ENCODE measurements at regions not wholly inside any gene's neighbourhood (a gene's known extent, or its start where the extent isn't known, plus 50 kb on each side); places are given as distances from the start of the nearest gene placed in this dataset.
"Not testable (repeated sequence)": the region's sequence is repeated elsewhere in the genome, so short reads cannot be mapped to it uniquely, and the experiment has no call there.

DNA sequence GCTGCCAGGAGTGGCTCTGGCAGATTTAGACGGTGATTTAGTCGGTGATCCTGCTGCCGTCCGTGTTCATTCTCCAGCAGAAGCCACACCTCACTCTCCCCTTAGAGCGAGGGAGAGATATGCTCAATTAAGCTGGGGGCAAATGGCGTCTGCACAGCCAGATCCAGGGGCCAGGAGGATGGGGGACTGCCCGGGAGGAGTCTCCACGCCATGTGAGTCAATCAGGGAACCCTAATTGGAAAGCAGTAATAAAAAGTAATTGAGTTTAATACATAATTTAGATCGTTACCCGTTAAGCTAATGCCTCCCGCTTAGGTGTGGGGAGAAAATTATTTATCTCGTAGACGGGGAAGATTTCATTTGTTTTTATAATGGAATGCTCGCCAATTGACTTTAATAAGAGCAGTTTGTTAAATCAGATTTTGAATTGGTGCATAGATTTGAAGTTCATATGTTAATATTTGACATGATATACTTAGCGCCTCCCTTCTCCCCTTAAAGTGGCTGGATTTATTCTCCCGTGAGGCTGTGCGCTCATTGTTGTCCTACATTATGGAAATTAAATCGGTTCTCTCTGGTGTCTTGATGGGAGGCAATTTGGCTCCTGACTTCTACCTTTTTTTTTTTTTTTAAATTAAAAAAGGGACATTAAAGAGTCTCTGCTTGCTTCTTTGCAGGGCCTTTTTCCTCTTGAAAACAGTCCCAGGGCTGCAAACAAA, 104.9 kb upstream of the C14orf180 start:
- no peak overlapping the region for H3K27ac ChIP-seq (ENCODE audit: low read depth, low read length)
- no peak overlapping the region for H2AFZ ChIP-seq (ENCODE audit: low read length, unreplicated experiment)

GRCh38 chr14:104475256-104475655, 104.3 kb upstream of the C14orf180 start:
- Histone ChIP-seq H3K4me1 (ENCODE audit: control insufficient read depth, insufficient read depth, low read length, unreplicated experiment) (no peaks in the 10 kb centered on the region), H3K79me2 (ENCODE audit: control insufficient read depth, insufficient read depth, low read length, unreplicated experiment) (no peaks in the 10 kb centered on the region), H3K36me3 (ENCODE audit: insufficient read depth, low read length) (no peaks in the 10 kb centered on the region), H3K27ac (ENCODE audit: low read depth, low read length) (no peak overlapping the region), H3K4me3 (ENCODE audit: low read depth, low read length) (no peak overlapping the region), H2AFZ (ENCODE audit: low read length, unreplicated experiment) (no peak overlapping the region), H3K27me3 (ENCODE audit: insufficient read depth, low read length) (peaks cover 42% of the 10 kb centered on the region; the same call in 1 of the 2 replicates)

More for the DNA sequence above, 104.9 kb upstream of the C14orf180 start:
- Histone ChIP-seq H3K4me1 (ENCODE audit: control insufficient read depth, insufficient read depth, low read length, unreplicated experiment) (no peaks in the 10 kb centered on the region), H3K4me3 (ENCODE audit: low read depth, low read length) (no peak overlapping the region), H3K79me2 (ENCODE audit: control insufficient read depth, insufficient read depth, low read length, unreplicated experiment) (no peaks in the 10 kb centered on the region), H3K36me3 (ENCODE audit: insufficient read depth, low read length) (no peaks in the 10 kb centered on the region), H3K27me3 (ENCODE audit: insufficient read depth, low read length) (peaks cover 37% of the 10 kb centered on the region; the same call in 1 of the 2 replicates)

- no peak overlapping the region for H2AFZ ChIP-seq (ENCODE audit: low read length, unreplicated experiment)
Observed at GRCh38 chr14:104475802-104476201, 103.8 kb upstream of the C14orf180 start.

GRCh38 chr14:104476437-104476836, 103.1 kb upstream of the C14orf180 start:
- no peak overlapping the region for H3K27ac ChIP-seq (ENCODE audit: low read depth, low read length)

More at GRCh38 chr14:104475802-104476201, 103.8 kb upstream of the C14orf180 start:
- H3K27ac ChIP-seq (ENCODE audit: low read depth, low read length), result no peak overlapping the region
- H3K4me3 ChIP-seq (ENCODE audit: low read depth, low read length), result no peak overlapping the region
- peaks cover 47% of the 10 kb centered on the region for H3K27me3 ChIP-seq (ENCODE audit: insufficient read depth, low read length)
- H3K4me1 ChIP-seq (ENCODE audit: control insufficient read depth, insufficient read depth, low read length, unreplicated experiment), result no peaks in the 10 kb centered on the region
- no peaks in the 10 kb centered on the region for H3K36me3 ChIP-seq (ENCODE audit: insufficient read depth, low read length)
- no peaks in the 10 kb centered on the region for H3K79me2 ChIP-seq (ENCODE audit: control insufficient read depth, insufficient read depth, low read length, unreplicated experiment)

GRCh38 chr14:104477117-104477623, 102.4 kb upstream of the C14orf180 start:
- H3K27ac ChIP-seq (ENCODE audit: low read depth, low read length), result no peak overlapping the region
- no peaks in the 10 kb centered on the region for H3K79me2 ChIP-seq (ENCODE audit: control insufficient read depth, insufficient read depth, low read length, unreplicated experiment)
- no peak overlapping the region for H2AFZ ChIP-seq (ENCODE audit: low read length, unreplicated experiment)
- peaks cover 47% of the 10 kb centered on the region for H3K27me3 ChIP-seq (ENCODE audit: insufficient read depth, low read length)
- no peaks in the 10 kb centered on the region for H3K36me3 ChIP-seq (ENCODE audit: insufficient read depth, low read length)
- no peak overlapping the region for H3K4me3 ChIP-seq (ENCODE audit: low read depth, low read length)
- H3K4me1 ChIP-seq (ENCODE audit: control insufficient read depth, insufficient read depth, low read length, unreplicated experiment), result no peaks in the 10 kb centered on the region

More at GRCh38 chr14:104476437-104476836, 103.1 kb upstream of the C14orf180 start:
- H3K36me3 ChIP-seq (ENCODE audit: insufficient read depth, low read length), result no peaks in the 10 kb centered on the region
- peaks cover 47% of the 10 kb centered on the region for H3K27me3 ChIP-seq (ENCODE audit: insufficient read depth, low read length)
- H3K79me2 ChIP-seq (ENCODE audit: control insufficient read depth, insufficient read depth, low read length, unreplicated experiment), result no peaks in the 10 kb centered on the region
- H3K4me3 ChIP-seq (ENCODE audit: low read depth, low read length), result no peak overlapping the region
- no peak overlapping the region for H2AFZ ChIP-seq (ENCODE audit: low read length, unreplicated experiment)
- H3K4me1 ChIP-seq (ENCODE audit: control insufficient read depth, insufficient read depth, low read length, unreplicated experiment), result no peaks in the 10 kb centered on the region

DNA sequence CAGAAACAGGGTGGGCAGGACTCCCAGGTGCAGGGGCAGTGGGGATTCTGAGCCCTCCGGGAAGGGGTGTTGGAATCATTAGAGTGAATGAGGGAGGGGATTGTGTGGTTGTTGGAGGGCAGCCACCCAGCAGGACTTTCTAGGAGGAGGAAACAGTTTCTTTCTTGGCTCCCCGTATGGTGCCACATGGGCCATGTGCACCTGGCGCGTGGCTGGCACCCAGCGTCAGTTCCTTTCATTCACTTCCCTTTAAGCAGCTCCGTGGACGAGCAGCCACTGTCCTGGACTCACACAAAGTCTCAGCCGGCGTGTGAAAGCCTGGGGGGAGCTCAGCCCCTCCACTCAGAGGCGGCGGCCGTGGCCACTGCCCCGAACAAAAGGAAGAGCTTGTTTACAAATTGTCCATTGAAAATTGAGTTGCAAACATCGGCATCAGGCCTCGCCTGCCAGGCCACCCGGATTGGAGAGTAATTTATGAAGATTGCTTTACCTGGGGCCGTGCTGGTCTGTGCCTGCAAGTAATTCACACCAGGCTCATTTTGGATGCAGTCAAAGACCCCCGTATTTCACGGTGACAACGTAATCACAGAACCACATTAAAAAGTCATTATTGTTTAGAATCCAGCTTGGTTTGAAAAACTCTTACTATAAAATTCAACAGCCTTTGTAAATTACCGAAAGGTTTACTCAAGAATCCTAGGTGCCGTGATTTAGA, 101.7 kb upstream of the C14orf180 start:
- H3K36me3 ChIP-seq (ENCODE audit: insufficient read depth, low read length), result no peaks in the 10 kb centered on the region
- H3K79me2 ChIP-seq (ENCODE audit: control insufficient read depth, insufficient read depth, low read length, unreplicated experiment), result no peaks in the 10 kb centered on the region
- H3K4me3 ChIP-seq (ENCODE audit: low read depth, low read length), result no peak overlapping the region
- H3K27me3 ChIP-seq (ENCODE audit: insufficient read depth, low read length), result peaks cover 48% of the 10 kb centered on the region
- H3K27ac ChIP-seq (ENCODE audit: low read depth, low read length), result no peak overlapping the region
- no peak overlapping the region for H2AFZ ChIP-seq (ENCODE audit: low read length, unreplicated experiment)
- H3K4me1 ChIP-seq (ENCODE audit: control insufficient read depth, insufficient read depth, low read length, unreplicated experiment), result no peaks in the 10 kb centered on the region

GRCh38 chr14:104478656-104479055, 100.9 kb upstream of the C14orf180 start:
- peaks cover 56% of the 10 kb centered on the region for H3K27me3 ChIP-seq (ENCODE audit: insufficient read depth, low read length)
- no peak overlapping the region for H2AFZ ChIP-seq (ENCODE audit: low read length, unreplicated experiment)
- no peaks in the 10 kb centered on the region for H3K79me2 ChIP-seq (ENCODE audit: control insufficient read depth, insufficient read depth, low read length, unreplicated experiment)
- H3K27ac ChIP-seq (ENCODE audit: low read depth, low read length), result no peak overlapping the region
- no peaks in the 10 kb centered on the region for H3K36me3 ChIP-seq (ENCODE audit: insufficient read depth, low read length)
- no peak overlapping the region for H3K4me3 ChIP-seq (ENCODE audit: low read depth, low read length)
- H3K4me1 ChIP-seq (ENCODE audit: control insufficient read depth, insufficient read depth, low read length, unreplicated experiment), result no peaks in the 10 kb centered on the region

DNA sequence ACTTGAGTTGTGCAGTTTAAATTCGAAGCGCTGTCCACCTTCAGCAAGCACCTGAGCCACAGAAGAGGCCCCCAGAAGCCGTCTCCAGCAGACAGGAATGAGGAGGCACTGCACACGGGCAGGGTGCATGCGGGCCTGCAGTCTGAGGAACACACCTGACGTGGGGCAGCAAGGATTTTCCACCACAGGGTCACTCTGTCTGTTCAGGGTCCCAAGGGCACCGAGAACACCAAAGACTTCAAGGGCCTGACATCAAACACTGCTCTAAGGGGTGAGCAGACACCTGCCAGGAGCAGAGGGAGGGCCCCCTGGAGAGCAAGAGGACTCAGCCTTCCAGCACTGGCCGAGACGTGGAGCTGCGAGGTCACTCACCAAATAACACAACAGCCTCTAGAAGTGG, 99.7 kb upstream of the C14orf180 start:
- H3K27me3 ChIP-seq (ENCODE audit: insufficient read depth, low read length), result peaks cover 61% of the 10 kb centered on the region
- H3K4me1 ChIP-seq (ENCODE audit: control insufficient read depth, insufficient read depth, low read length, unreplicated experiment), result no peaks in the 10 kb centered on the region
- H3K79me2 ChIP-seq (ENCODE audit: control insufficient read depth, insufficient read depth, low read length, unreplicated experiment), result no peaks in the 10 kb centered on the region
- H2AFZ ChIP-seq (ENCODE audit: low read length, unreplicated experiment), result no peak overlapping the region
- no peaks in the 10 kb centered on the region for H3K36me3 ChIP-seq (ENCODE audit: insufficient read depth, low read length)
- no peak overlapping the region for H3K27ac ChIP-seq (ENCODE audit: low read depth, low read length)
- H3K4me3 ChIP-seq (ENCODE audit: low read depth, low read length), result no peak overlapping the region

- H3K4me1 ChIP-seq (ENCODE audit: control insufficient read depth, insufficient read depth, low read length, unreplicated experiment), result no peaks in the 10 kb centered on the region
- H3K36me3 ChIP-seq (ENCODE audit: insufficient read depth, low read length), result no peaks in the 10 kb centered on the region
- no peak overlapping the region for H3K4me3 ChIP-seq (ENCODE audit: low read depth, low read length)
- H3K79me2 ChIP-seq (ENCODE audit: control insufficient read depth, insufficient read depth, low read length, unreplicated experiment), result no peaks in the 10 kb centered on the region
- no peak overlapping the region for H2AFZ ChIP-seq (ENCODE audit: low read length, unreplicated experiment)
- peaks cover 65% of the 10 kb centered on the region for H3K27me3 ChIP-seq (ENCODE audit: insufficient read depth, low read length)
- H3K27ac ChIP-seq (ENCODE audit: low read depth, low read length), result no peak overlapping the region
Observed at GRCh38 chr14:104481323-104481722, 98.2 kb upstream of the C14orf180 start.

DNA sequence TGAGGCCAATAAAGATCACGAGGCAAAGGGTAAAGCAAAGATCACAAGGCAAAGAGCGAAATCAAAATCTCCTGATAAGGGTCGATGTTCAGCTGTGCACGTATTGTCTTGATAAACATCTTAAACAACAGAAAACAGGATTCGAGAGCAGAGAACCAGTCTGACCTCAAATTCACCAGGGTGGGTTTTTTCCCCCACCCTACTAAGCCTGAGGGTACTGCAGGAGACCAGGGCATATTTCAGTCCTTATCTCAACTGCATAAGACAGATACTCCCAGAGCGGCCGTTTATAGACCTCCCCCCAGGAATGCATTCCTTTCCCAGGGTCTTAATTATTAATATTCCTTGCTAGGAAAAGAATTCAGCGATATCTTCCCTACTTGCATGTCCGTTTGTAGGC, 97.5 kb upstream of the C14orf180 start:
- peaks cover 67% of the 10 kb centered on the region for H3K27me3 ChIP-seq (ENCODE audit: insufficient read depth, low read length)
- H2AFZ ChIP-seq (ENCODE audit: low read length, unreplicated experiment); H3K4me1 ChIP-seq (ENCODE audit: control insufficient read depth, insufficient read depth, low read length, unreplicated experiment); H3K4me3 ChIP-seq (ENCODE audit: low read depth, low read length); H3K36me3 ChIP-seq (ENCODE audit: insufficient read depth, low read length); H3K27ac ChIP-seq (ENCODE audit: low read depth, low read length); H3K79me2 ChIP-seq (ENCODE audit: control insufficient read depth, insufficient read depth, low read length, unreplicated experiment): not testable (repeated sequence)

Measured in ACC112 (cell line).